NCI-H345 treated with DMSO at 0.1 percent for 48 hours (cell line): ENCODE measurements at regions not wholly inside any gene's neighbourhood (a gene's known extent, or its start where the extent isn't known, plus 50 kb on each side); places are given as distances from the start of the nearest gene placed in this dataset.
"Not testable (repeated sequence)": the region's sequence is repeated elsewhere in the genome, so short reads cannot be mapped to it uniquely, and the experiment has no call there.

Source experiments
- DNase-seq: peaks from one replicate; lab custom pipeline; 2025; ENCODE audit not compliant: unreplicated experiment; lab: John Stamatoyannopoulos, UW

- DNase-seq, result no peak
Observed at GRCh38 chrX:39688219-39688575, 409.6 kb downstream of the BCOR start.

- no peak for DNase-seq
Observed at GRCh38 chrX:39688576-39689375, 409.0 kb downstream of the BCOR start.

- DNase-seq, result no peak
Observed at GRCh38 chrX:39689376-39690104, 408.2 kb downstream of the BCOR start.

GRCh38 chrX:39690541-39691415 lies 407.0 kb downstream of the BCOR start:
- no peak for DNase-seq

- no peak for DNase-seq
Observed at GRCh38 chrX:39691724-39692123, 406.0 kb downstream of the BCOR start.

GRCh38 chrX:39692796-39693195 lies 405.0 kb downstream of the BCOR start:
- no peak for DNase-seq

GRCh38 chrX:39693298-39693697 lies 404.5 kb downstream of the BCOR start:
- no peak for DNase-seq

GRCh38 chrX:39702636-39703035 lies 395.1 kb downstream of the BCOR start:
- not testable (repeated sequence) for DNase-seq

GRCh38 chrX:39703307-39703706 lies 394.5 kb downstream of the BCOR start:
- DNase-seq, result no peak

- no peak for DNase-seq
Observed at GRCh38 chrX:39704590-39704989, 393.2 kb downstream of the BCOR start.

- no peak for DNase-seq
Observed at GRCh38 chrX:39705290-39705689, 392.5 kb downstream of the BCOR start.

GRCh38 chrX:39709364-39709763 lies 388.4 kb downstream of the BCOR start:
- DNase-seq, result no peak

GRCh38 chrX:39709812-39710211 lies 387.9 kb downstream of the BCOR start:
- no peak for DNase-seq

GRCh38 chrX:39710776-39711175 lies 387.0 kb downstream of the BCOR start:
- DNase-seq, result no peak

GRCh38 chrX:39714471-39714870 lies 383.3 kb downstream of the BCOR start:
- no peak for DNase-seq

- DNase-seq, result no peak
Observed at GRCh38 chrX:39716401-39716800, 381.4 kb downstream of the BCOR start.

- no peak for DNase-seq
Observed at GRCh38 chrX:39716802-39717540, 380.8 kb downstream of the BCOR start.

- DNase-seq, result no peak
Observed at GRCh38 chrX:39718981-39719380, 378.8 kb downstream of the BCOR start.

GRCh38 chrX:39720945-39721344 lies 376.8 kb downstream of the BCOR start:
- DNase-seq, result no peak

GRCh38 chrX:39721566-39722279 lies 376.0 kb downstream of the BCOR start:
- no peak for DNase-seq
